Panc1 (cell line): ENCODE measurements at regions not wholly inside any gene's neighbourhood (a gene's known extent, or its start where the extent isn't known, plus 50 kb on each side); places are given as distances from the start of the nearest gene placed in this dataset.
"Not testable (repeated sequence)": the region's sequence is repeated elsewhere in the genome, so short reads cannot be mapped to it uniquely, and the experiment has no call there.

Experiments
- ATAC-seq: fragments of 200-7000 bp; cut with Tn5 transposase; 2 replicates; pipeline ENCODE4 v1.9.1; 2020; ENCODE audit warnings: mild to moderate bottlenecking, moderate library complexity
- BruUV-seq: library from RNA; stranded (reverse); fragments of 400-500 nt; replicated peaks from 2 replicates; lab custom pipeline; 2021; lab: Mats Ljungman, UMichigan
- CTCF ChIA-PET: fragments of 300-600 bp; sonication (Branson Sonifier 250); formaldehyde crosslinking; loops from one replicate; lab custom pipeline; 2022; ENCODE audit warnings: antibody characterized with exemption; lab: Charles Lee
- POLR2A ChIA-PET: fragments of 300-600 bp; sonication (Branson Sonifier 250); formaldehyde crosslinking; loops from one replicate; lab custom pipeline; 2022; ENCODE audit warnings: antibody characterized with exemption; lab: Charles Lee
- DNase-seq: peaks from one replicate; pipeline ENCODE4 v3.0.0-alpha.2; 2010; ENCODE audit warnings: low read depth, low spot score
- H3K27ac ChIP-seq: 2 replicates; pipeline ENCODE4 v1.5.1; 2011; ENCODE audit warnings: mild to moderate bottlenecking, low read length, inconsistent platforms
- H3K27me3 ChIP-seq: fragments of 200-500 bp; sonication (Bioruptor generic); 2 replicates; pipeline ENCODE4 v1.6.0; 2014; ENCODE audit warnings: low read length, inconsistent platforms; ENCODE audit not compliant: control insufficient read depth, insufficient read depth
- H3K36me3 ChIP-seq: fragments of 200-500 bp; sonication (Bioruptor generic); 2 replicates; pipeline ENCODE4 v1.5.1; 2014; ENCODE audit warnings: inconsistent platforms, mild to moderate bottlenecking, low read length, moderate library complexity; ENCODE audit not compliant: control insufficient read depth, insufficient read depth
- H3K4me1 ChIP-seq: 2 replicates; pipeline ENCODE4 v1.5.1; 2011; ENCODE audit warnings: inconsistent platforms, mild to moderate bottlenecking, low read length, moderate library complexity; ENCODE audit not compliant: control insufficient read depth, insufficient read depth
- H3K4me3 ChIP-seq, 2 experiments: 2 replicates each; pipeline ENCODE4 v1.5.1; 2011 to 2012; ENCODE audit warnings: low read depth in 2 of 2, low read length in 2 of 2, mild to moderate bottlenecking in 2 of 2, inconsistent platforms in 1 of 2, moderate library complexity in 1 of 2
- H3K9me3 ChIP-seq: fragments of 200-500 bp; sonication (Bioruptor generic); 2 replicates; pipeline ENCODE4 v1.5.1; 2014; ENCODE audit warnings: low read depth, mild to moderate bottlenecking, inconsistent platforms, low read length, moderate library complexity; ENCODE audit not compliant: control insufficient read depth, insufficient read depth
- POLR2AphosphoS5 ChIP-seq: IDR thresholded peaks from 2 replicates; pipeline ENCODE4 v1.6.1; 2012; ENCODE audit warnings: mild to moderate bottlenecking, low read depth, low read length, moderate library complexity
- SIN3A ChIP-seq: IDR thresholded peaks from 2 replicates; pipeline ENCODE4 v1.6.1; 2012; ENCODE audit warnings: low read depth, mild to moderate bottlenecking, low read length, moderate library complexity, borderline replicate concordance; ENCODE audit not compliant: insufficient read depth
- TCF7L2 ChIP-seq: IDR thresholded peaks from 2 replicates; pipeline ENCODE4 v1.6.1; 2011; ENCODE audit warnings: mild to moderate bottlenecking, low read depth, low read length, inconsistent platforms
- in situ Hi-C: cut with HindIII; loops from 2 replicates; pipeline ENCODE4 v1.10.0; 2016; ENCODE audit warnings: low sequenced_read_pairs, low pct_unique_long_range_greater_than_20kb
- intact Hi-C: fragments of 100-400 bp; cut with micrococcal nuclease; formaldehyde crosslinking; loops from one replicate; pipeline ENCODE4 v1.10.0; 2022; ENCODE audit not compliant: unreplicated experiment
- TF ChIP-seq, protein P1 (sequence below): fragments of 450-650 bp; IDR thresholded peaks from 2 replicates; pipeline ENCODE4 v1.5.1; 2017; ENCODE audit warnings: mild to moderate bottlenecking
- TF ChIP-seq, protein P2 (sequence below), 2 experiments: IDR thresholded peaks; 2 replicates each; pipeline ENCODE4 v1.6.1; 2011 to 2012; ENCODE audit warnings: low read depth in 2 of 2, control low read depth in 1 of 2, low read length in 1 of 2, mild to moderate bottlenecking in 1 of 2, moderate library complexity in 1 of 2; ENCODE audit not compliant: insufficient read depth in 1 of 2

DNA sequence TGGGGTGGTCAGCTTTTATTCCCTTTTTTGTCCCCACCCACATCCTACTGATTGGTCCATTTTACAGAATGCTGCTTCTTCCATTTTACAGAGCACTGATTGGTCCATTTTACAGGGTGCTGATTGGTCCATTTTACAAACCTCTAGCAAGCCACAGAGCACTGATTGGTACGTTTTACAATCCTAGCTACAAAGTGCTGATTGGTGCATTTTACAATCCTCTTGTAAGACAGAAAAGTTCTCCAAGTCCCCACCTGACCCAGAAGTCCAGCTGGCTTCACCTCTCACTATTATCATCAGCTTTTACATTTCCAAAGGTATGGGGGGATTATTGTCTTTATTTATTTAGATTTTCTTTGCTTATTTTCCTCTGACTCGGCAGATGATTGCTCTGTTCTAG, 390.4 kb upstream of the STXBP6 start:
- H3K4me3 ChIP-seq, H3K27ac ChIP-seq, POLR2A ChIA-PET, in situ Hi-C loops, DNase-seq, intact Hi-C loops, BruUV-seq, H3K4me1 ChIP-seq, H3K36me3 ChIP-seq, H3K27me3 ChIP-seq, ATAC-seq, H3K9me3 ChIP-seq, CTCF ChIA-PET: not testable (repeated sequence)

DNA sequence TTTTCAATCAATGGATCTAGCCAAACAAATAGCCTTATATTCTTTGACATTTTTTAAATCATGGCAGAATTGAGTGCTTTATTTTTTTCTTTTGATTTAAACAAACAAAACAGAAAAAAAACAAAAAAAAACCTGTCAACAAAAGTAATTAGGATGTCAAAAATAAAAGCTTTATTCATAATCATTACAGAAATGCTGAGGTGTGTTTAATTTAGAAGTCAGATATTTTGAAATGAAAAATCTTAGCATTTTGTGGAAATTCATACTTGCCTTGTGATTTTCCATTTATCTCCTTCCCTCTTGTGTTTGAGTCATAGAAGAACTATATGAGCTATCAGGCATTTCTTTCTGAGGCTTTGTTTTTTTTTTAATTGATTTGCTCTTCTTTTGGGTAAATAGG, 387.0 kb upstream of the STXBP6 start:
- Histone ChIP-seq H3K27me3 (no peaks in the 10 kb centered on the region), H3K4me1 (no peaks in the 10 kb centered on the region), H3K4me3 (no peak overlapping the region), H3K36me3 (no peaks in the 10 kb centered on the region), H3K9me3 (no peaks in the 10 kb centered on the region), H3K27ac (no peak overlapping the region)
- in situ Hi-C loops = no loop called here
- BruUV-seq = no TSS peak
- intact Hi-C loops = no loop called here
- no peak for TF ChIP-seq SIN3A
- TF ChIP-seq, protein P1, sequence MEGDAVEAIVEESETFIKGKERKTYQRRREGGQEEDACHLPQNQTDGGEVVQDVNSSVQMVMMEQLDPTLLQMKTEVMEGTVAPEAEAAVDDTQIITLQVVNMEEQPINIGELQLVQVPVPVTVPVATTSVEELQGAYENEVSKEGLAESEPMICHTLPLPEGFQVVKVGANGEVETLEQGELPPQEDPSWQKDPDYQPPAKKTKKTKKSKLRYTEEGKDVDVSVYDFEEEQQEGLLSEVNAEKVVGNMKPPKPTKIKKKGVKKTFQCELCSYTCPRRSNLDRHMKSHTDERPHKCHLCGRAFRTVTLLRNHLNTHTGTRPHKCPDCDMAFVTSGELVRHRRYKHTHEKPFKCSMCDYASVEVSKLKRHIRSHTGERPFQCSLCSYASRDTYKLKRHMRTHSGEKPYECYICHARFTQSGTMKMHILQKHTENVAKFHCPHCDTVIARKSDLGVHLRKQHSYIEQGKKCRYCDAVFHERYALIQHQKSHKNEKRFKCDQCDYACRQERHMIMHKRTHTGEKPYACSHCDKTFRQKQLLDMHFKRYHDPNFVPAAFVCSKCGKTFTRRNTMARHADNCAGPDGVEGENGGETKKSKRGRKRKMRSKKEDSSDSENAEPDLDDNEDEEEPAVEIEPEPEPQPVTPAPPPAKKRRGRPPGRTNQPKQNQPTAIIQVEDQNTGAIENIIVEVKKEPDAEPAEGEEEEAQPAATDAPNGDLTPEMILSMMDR = no peak
- TF ChIP-seq, protein P2, sequence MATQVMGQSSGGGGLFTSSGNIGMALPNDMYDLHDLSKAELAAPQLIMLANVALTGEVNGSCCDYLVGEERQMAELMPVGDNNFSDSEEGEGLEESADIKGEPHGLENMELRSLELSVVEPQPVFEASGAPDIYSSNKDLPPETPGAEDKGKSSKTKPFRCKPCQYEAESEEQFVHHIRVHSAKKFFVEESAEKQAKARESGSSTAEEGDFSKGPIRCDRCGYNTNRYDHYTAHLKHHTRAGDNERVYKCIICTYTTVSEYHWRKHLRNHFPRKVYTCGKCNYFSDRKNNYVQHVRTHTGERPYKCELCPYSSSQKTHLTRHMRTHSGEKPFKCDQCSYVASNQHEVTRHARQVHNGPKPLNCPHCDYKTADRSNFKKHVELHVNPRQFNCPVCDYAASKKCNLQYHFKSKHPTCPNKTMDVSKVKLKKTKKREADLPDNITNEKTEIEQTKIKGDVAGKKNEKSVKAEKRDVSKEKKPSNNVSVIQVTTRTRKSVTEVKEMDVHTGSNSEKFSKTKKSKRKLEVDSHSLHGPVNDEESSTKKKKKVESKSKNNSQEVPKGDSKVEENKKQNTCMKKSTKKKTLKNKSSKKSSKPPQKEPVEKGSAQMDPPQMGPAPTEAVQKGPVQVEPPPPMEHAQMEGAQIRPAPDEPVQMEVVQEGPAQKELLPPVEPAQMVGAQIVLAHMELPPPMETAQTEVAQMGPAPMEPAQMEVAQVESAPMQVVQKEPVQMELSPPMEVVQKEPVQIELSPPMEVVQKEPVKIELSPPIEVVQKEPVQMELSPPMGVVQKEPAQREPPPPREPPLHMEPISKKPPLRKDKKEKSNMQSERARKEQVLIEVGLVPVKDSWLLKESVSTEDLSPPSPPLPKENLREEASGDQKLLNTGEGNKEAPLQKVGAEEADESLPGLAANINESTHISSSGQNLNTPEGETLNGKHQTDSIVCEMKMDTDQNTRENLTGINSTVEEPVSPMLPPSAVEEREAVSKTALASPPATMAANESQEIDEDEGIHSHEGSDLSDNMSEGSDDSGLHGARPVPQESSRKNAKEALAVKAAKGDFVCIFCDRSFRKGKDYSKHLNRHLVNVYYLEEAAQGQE (IDR thresholded peaks at IDR 0.05; ENCODE audit: insufficient read depth in 1 of 2, low read depth in 2 of 2, low read length in 1 of 2) = no peak
- no peak for TF ChIP-seq POLR2AphosphoS5
- TF ChIP-seq TCF7L2 = no peak
- CTCF ChIA-PET = no interaction called here
- ATAC-seq (no peak), DNase-seq (no peak)
- POLR2A ChIA-PET = no interaction called here

DNA sequence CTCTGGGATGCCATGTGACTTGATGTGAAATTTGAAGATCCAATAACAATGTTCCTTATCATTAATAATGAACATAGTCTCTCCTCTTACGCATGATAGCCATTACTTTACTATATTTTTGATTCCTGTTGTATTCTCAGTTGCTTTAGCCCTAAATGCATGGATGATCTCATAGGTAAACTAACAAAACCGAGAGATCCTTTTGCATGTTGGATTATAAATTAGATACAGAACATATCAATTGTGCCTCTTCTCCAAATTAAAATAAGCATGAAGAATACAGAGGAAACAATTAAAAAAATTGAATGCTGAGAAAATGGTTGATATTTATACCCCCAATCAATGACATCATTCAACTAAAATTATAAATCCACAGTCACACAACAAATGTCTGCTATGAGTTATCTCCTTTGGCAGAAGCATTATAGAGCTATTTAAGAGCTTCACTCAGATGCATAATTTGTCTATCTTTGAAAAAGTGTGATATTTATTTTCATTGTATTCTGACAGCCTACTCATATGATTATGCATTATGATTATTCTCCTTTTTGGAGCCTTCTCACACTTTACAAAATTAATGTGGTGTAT, 386.4 kb upstream of the STXBP6 start:
- ChIA-PET CTCF (no interaction called here), POLR2A (no interaction called here)
- intact Hi-C loops = no loop called here
- Histone ChIP-seq H3K4me1 (no peaks in the 10 kb centered on the region), H3K4me3 (no peak overlapping the region), H3K36me3 (no peaks in the 10 kb centered on the region), H3K27ac (no peak overlapping the region), H3K27me3 (no peaks in the 10 kb centered on the region), H3K9me3 (no peaks in the 10 kb centered on the region)
- TF ChIP-seq, protein P2 (IDR thresholded peaks at IDR 0.05; ENCODE audit: insufficient read depth in 1 of 2, low read depth in 2 of 2, low read length in 1 of 2) = no peak
- TF ChIP-seq, protein P1 = no peak
- TF ChIP-seq POLR2AphosphoS5 = no peak
- no peak for TF ChIP-seq SIN3A
- TF ChIP-seq TCF7L2 = no peak
- in situ Hi-C loops = no loop called here
- DNase-seq (no peak), ATAC-seq (no peak)
- BruUV-seq = no TSS peak
